SIG-M5 treated with dmso at 0.1 percent for 504 hours (cell line): ENCODE measurements at regions not wholly inside any gene's neighbourhood (a gene's known extent, or its start where the extent isn't known, plus 50 kb on each side); places are given as distances from the start of the nearest gene placed in this dataset.
A peak's percentile ranks its signal among the peaks of the same experiment; 100 is the strongest.

Experiments
- DNase-seq: peaks from one replicate; lab custom pipeline; 2025; ENCODE audit not compliant: unreplicated experiment; lab: John Stamatoyannopoulos, UW

DNA sequence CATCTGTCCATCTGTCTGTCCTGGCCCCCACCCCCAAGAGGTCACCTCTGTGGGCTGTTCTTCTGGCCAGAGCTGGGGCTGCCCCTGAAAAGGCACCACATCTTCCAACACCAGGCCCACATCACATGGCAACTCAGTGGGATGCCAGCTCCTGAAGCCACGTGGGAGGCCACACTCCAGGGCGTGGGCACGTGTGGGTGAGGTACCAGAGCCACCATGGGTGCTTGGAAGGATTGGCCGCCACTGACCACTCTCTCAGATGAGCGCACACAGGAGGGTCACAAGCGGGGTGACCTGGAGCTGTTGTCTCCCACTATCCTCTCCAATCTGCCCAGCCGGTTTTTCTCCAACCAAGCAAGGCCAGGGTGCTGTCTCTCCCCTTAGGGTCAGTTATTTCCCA, 197.9 kb downstream of the TFCP2L1 start:
- no peak for DNase-seq

DNA sequence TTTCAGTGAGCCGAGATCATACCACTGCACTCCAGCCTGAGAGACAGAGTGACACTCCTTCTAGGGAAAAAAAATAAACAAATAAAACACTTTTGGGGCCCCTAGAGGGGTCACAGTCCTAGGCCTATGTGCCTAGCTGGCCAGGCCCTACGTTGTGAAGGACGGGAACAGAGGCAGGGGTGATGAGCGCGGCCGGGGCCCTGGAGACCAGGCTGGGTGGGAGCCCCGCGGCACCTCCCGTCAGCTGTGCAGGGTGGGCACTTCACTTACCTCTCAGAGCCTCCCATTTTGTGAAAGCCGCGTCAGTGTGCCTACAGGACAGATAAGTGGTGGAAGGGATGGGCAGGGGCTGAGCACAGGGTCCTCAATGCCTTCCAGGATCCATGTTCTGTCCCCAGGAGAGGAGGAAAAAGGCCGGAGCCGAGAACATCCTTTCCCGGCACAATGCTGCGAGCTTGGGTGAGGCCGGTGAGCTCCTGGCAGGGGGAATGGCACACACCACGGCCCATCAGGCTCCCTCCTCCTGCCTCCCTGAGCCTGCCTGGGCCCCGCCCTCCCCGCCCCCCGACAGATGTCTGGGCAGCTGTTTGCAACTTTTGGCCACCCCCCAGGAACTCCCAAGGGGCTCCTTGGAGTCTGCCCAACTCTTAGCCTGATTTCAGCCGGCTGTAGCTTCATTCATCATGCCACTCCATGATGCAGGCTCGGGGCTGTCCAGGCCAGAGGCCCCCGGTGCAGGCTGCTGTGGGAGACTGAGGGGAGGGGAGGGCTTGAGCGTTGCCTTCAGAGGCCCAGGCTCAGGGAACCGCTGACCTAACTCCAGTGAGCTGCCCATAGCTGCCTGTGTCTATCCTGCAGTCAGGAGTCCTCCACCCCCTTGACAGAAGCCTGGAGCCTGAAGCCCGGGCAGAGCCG, 196.5 kb downstream of the TFCP2L1 start:
- DNase-seq = no peak

GRCh38 chr2:121089166-121089510, 195.9 kb downstream of the TFCP2L1 start:
- DNase-seq = no peak

DNA sequence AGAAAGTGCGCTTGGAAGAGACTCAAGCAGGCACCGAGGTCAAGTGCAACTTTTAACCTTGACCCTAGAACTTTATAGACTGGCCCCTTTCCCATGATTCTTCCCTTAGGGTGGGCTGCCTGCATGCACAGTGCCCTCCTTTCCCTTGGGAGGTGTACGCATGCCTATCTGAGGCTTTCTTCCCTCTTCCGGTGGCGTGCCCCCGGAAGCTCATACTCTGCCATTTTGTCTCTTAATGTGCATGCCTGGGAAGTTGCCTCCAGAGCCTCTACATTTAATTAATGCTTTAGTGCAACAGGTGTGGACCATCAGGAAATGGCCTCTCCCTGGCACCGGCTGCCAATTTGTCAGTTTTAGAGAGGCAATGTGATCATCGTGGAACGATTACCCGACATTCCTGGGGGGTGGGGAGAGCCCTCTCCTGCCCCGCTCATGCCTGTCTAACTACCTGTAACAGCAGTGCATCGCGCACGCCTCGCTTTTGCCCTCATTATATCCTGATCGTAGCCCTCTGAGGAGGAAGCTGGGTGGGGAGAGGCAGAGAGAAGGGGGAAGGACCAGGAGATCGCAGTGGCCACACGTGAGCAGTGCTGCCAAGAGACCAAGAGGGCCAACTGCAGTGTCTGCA, 194.8 kb downstream of the TFCP2L1 start:
- no peak for DNase-seq

DNA sequence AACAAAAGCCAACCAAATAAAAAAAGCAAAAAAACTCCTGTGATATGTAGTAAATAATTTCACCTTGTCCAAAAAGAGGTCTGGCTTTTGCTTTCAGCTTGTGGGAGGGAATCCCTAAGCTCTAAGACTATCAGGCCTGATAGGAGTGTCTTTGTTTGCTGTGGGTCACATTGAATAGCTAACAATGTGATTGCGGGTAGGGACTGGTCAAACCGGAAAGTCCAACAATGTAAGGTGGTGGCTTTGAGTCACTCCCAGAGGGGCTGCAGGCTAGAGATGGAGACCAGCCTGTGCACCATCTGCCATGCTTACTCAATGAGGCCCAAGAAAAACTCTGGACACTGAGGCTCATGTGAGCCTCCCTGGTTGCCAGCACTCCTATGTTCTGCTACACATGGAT, 192.9 kb downstream of the TFCP2L1 start:
- no peak for DNase-seq

DNA sequence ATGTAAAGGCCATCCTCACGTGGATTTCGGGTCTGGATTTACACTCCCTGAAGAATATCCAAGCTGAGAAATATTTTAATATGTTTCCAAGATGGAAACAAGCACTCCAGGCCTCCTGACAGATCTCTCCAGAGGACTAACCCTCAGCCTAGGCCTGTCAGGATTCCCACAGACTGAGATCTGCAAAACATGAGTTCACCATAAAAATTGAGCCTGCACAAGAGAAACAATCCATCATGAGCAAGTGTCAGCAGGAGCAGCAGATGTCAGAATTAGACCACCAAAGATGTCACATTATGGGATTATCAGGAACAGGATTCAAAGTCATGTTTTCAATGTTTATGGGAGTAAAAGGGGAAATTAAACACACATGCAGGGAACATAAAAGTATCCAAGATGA, 191.3 kb downstream of the TFCP2L1 start:
- no peak for DNase-seq

GRCh38 chr2:121094101-121094500, 190.9 kb downstream of the TFCP2L1 start:
- no peak for DNase-seq

GRCh38 chr2:121094845-121095244, 190.2 kb downstream of the TFCP2L1 start:
- DNase-seq = no peak

DNA sequence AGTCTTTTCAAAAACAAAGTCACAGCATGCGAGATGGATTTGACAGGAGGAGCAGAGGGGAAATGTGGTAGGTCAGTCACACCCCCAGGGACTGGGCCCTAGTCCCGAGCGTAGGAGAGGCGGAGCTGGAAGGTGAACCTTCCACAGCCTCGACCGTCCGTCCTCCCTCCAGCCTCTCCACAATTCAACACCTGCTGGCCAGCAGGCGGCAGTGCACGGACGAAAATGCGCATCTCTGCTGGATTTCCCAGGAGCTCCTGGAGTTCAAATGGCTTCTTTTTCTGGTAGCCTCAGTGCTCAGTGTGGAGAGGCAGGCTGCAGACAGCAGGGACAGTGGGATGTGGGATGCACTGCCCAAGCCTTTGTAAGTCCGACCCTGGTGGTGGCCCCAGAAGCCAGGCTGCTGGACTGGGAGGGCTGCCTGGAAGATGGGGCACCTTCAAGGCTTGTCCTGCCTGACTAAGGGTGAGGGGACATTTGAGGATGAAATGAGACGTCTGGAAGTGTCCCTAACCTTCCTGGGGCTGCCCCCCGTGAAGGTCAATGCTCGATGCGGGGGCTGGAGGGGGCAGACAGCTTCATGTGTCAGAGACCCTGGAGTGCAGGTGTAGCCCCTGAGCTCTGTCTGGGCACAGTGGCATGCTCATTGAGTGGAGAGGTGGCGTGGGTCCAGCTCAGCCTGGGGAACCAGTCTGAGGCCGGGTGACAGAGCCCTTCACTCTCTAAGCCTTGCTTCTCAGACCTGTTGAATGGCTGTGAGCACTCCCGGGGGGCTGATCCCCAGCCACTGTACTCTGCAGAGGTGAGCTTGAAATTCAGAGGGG, 189.5 kb downstream of the TFCP2L1 start:
- peak; percentile 52 for DNase-seq

GRCh38 chr2:121096611-121097010, 188.4 kb downstream of the TFCP2L1 start:
- DNase-seq = no peak

DNA sequence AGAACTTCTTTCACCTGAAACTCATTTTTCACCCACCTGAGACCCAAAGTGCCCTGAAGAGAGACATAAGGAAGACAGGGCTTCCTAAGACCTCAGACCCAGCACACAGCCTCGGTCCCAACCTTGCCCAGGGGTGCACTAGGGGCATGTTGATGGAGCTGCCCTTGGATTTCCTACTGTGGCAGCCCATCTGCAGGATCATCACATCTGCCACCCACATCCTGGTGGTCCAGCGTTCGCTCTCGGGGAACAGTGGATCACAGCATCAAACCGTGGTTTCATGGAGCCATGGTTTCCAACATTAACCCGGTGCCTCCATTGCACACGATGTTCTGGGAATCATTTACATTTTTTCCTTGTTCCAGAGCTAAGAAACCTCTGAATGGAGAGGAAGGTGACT, 186.4 kb downstream of the TFCP2L1 start:
- DNase-seq = no peak

DNA sequence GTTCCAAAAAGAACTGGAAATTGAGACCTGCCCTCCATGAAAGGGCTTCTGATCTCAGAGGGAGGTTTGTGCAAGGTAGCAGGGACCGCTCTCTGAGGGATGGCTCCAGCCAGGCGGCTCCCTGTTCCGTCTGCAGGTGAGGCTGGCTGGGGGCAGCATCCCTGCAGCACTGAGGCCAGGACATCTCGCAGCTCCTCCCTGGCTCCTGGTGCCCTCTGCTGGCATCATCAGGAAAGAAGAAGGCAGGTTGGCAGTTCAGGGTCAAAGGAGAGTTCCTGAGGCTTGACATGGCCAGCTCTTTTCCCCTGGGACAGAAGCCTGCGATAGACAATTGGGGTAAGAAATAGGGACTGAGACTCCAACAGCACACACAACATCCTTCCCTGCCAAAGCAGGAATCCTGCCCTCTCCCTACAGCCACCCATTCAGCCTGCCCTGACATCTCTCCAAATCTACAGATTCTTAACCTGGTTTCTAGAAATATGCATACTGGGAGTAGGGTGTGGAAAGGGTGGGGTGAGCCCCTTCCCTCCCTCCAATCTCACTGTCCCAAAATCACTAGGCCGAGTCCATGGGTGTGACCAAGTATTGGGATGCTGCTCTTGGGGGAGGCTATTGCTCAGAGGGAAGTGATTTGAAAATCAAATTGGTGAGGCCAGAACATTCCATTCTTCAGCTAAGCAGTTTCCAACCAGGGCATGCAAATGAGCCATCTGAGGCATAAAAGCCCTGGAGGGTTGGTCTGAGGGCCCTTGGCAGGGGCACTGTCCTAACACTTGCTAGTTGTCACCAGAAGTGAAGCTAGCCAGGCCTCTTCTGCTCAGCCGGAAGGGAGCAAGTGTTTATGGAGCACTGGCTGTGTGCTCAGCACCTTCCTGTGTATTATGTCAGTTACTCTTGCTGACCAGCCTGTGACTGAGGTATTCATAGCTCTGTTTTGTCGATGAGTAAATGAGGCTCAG, 185.4 kb downstream of the TFCP2L1 start:
- no peak for DNase-seq

GRCh38 chr2:121101093-121101715, 183.8 kb downstream of the TFCP2L1 start:
- DNase-seq = no peak

DNA sequence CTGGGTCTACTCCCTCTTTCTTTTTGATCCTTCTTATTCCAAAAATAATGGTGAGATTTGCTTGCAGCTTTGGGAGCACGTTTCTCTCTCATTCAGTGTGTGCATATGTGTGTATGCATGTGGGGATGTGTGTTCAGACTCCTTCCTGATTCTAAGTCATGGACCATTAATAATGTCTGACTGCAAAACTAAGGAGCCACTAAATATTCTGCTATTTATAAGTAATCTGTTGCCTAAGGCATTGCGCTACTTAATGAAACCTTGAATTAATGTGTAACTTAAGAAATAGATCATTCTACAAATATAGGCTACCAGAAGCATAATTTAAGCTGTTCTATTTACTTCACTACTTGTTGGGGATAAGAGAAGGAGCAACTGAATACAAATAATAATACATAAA, 182.1 kb downstream of the TFCP2L1 start:
- DNase-seq = no peak

GRCh38 chr2:121103960-121104359, 181.0 kb downstream of the TFCP2L1 start:
- DNase-seq = no peak

- no peak for DNase-seq
These were observed 180.3 kb downstream of the TFCP2L1 start for GRCh38 chr2:121104721-121105141.

DNA sequence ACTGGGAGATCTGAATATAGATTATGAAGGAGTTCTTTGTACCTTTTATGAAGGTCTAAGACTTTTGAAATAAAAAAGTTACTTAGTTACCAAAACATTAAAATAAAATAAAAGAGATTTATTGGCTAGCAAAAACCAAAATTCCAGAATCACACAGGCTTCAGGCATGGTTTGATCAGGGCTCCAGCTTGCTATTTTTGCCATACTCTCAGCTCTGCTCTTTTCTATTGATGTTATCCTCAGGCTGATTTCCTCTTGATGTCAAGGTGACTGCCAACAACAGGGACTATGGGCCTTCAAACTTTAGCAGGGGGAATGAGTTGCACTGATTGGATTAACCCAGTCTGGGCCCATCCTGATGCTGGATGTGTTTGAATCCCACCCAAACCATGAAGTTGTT, 174.1 kb downstream of the TFCP2L1 start:
- no peak for DNase-seq

DNA sequence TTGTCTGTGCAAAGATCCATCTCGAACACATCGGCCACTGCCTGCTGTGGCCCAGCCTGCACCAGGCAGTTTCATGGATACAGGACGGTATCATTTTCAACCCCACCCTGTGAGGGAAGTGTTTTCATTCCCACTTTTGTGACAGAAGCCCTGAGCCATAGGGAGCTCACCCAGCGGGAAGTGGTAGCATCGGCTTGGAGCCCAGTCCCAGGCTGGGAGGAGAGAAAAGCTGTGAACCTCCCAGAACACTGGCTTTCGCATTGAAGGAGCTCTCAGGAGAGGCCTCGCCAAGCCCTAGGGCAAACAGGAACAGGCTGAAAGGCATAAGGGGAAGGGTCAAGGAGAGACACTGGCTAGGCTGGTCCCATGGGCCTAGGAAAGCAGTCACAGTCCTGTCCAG, 166.1 kb downstream of the TFCP2L1 start:
- DNase-seq = no peak

DNA sequence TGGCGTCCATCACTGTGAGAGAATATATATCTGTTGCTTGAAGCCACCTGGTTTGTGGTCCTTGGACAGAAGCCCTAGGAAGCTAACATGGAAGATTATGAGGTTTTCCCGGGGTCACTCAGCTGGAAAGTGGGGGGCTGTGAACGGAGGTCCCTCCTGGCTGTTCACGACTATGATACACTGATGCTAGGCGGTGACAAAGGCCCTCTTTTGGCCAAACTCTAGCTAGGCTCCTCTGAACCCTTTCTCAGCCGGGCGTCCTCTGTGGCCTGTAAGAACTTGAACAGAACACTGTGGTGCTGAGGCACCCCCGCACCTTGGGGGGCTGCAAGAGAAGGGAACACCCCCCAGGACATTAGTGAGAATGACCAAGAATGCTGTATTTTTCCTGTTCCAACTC, 164.6 kb downstream of the TFCP2L1 start:
- no peak for DNase-seq

GRCh38 chr2:121120991-121121390, 164.0 kb downstream of the TFCP2L1 start:
- DNase-seq = no peak
